Mesenchymal stem cell (in vitro differentiated cells and primary cell): ENCODE measurements at regions not wholly inside any gene's neighbourhood (a gene's known extent, or its start where the extent isn't known, plus 50 kb on each side); places are given as distances from the start of the nearest gene placed in this dataset.

ENCODE experiments used
- DNase-seq: peaks from one replicate; pipeline ENCODE4 v3.0.0-alpha.2; 2013
- H2AFZ ChIP-seq: one replicate; pipeline ENCODE4 v1.6.1; 2013; ENCODE audit warnings: low read depth, mild to moderate bottlenecking, control low read depth, inconsistent platforms, low read length, moderate library complexity
- H2AK5ac ChIP-seq: 2 replicates; pipeline ENCODE4 v1.6.1; 2013; ENCODE audit warnings: low read length, moderate library complexity, mild to moderate bottlenecking, inconsistent platforms; ENCODE audit not compliant: severe bottlenecking
- H2BK120ac ChIP-seq: one replicate; pipeline ENCODE4 v1.6.1; 2013; ENCODE audit warnings: low read depth, mild to moderate bottlenecking, inconsistent platforms, low read length, moderate library complexity
- H2BK12ac ChIP-seq, 2 experiments: one replicate each; pipeline ENCODE4 v1.6.1; 2013; ENCODE audit warnings: inconsistent platforms in 2 of 2, low read length in 2 of 2, mild to moderate bottlenecking in 2 of 2, moderate library complexity in 2 of 2, control low read depth in 1 of 2
- H2BK15ac ChIP-seq: one replicate; pipeline ENCODE4 v1.6.1; 2013; ENCODE audit warnings: mild to moderate bottlenecking, low read depth, inconsistent platforms; ENCODE audit not compliant: poor library complexity, severe bottlenecking
- H2BK5ac ChIP-seq: 2 replicates; pipeline ENCODE4 v1.6.1; 2013; ENCODE audit warnings: low read depth, mild to moderate bottlenecking, low read length, control low read depth, inconsistent platforms; ENCODE audit not compliant: poor library complexity, severe bottlenecking
- H3K14ac ChIP-seq, 2 experiments: one replicate each; pipeline ENCODE4 v1.6.1; 2013; ENCODE audit warnings: inconsistent platforms in 2 of 2, low read length in 2 of 2, control low read depth in 1 of 2, mild to moderate bottlenecking in 1 of 2, moderate library complexity in 1 of 2
- H3K18ac ChIP-seq, 2 experiments: one replicate each; pipeline ENCODE4 v1.6.1; 2013; ENCODE audit warnings: inconsistent platforms in 2 of 2, low read length in 2 of 2, control low read depth in 1 of 2, low read depth in 1 of 2, mild to moderate bottlenecking in 1 of 2
- H3K23ac ChIP-seq, 2 experiments: one replicate each; pipeline ENCODE4 v1.6.1; 2013; ENCODE audit warnings: inconsistent platforms in 2 of 2, low read length in 2 of 2, mild to moderate bottlenecking in 2 of 2, moderate library complexity in 2 of 2, control low read depth in 1 of 2
- H3K27ac ChIP-seq: 2 replicates; pipeline ENCODE4 v1.5.1; 2013; ENCODE audit warnings: mild to moderate bottlenecking, moderate library complexity, low read length, control low read depth, inconsistent platforms; ENCODE audit not compliant: poor library complexity, severe bottlenecking
- H3K27me3 ChIP-seq, 2 experiments: 2 replicates each; pipeline versions ENCODE4 v1.6.1 to v1.7.0; 2013; ENCODE audit warnings: low read length in 2 of 2, mild to moderate bottlenecking in 2 of 2, moderate library complexity in 2 of 2, control low read depth in 1 of 2, inconsistent platforms in 1 of 2; ENCODE audit not compliant: control insufficient read depth in 1 of 2, insufficient read depth in 1 of 2
- H3K36me3 ChIP-seq, 2 experiments: 2 replicates each; pipeline versions ENCODE4 v1.6.1 to v1.7.0; 2013; ENCODE audit warnings: low read length in 2 of 2, control low read depth in 1 of 2, inconsistent platforms in 1 of 2, low read depth in 1 of 2, mild to moderate bottlenecking in 1 of 2; ENCODE audit not compliant: insufficient read depth in 2 of 2, control insufficient read depth in 1 of 2
- H3K4ac ChIP-seq, 2 experiments: one replicate each; pipeline ENCODE4 v1.6.1; 2013; ENCODE audit warnings: inconsistent platforms in 2 of 2, low read length in 2 of 2, mild to moderate bottlenecking in 2 of 2, moderate library complexity in 2 of 2, control low read depth in 1 of 2, low read depth in 1 of 2
- H3K4me1 ChIP-seq: 2 replicates; pipeline ENCODE4 v1.6.1; 2013; ENCODE audit warnings: low read depth, low read length, control low read depth; ENCODE audit not compliant: control insufficient read depth, insufficient read depth
- H3K4me2 ChIP-seq: 2 replicates; pipeline ENCODE4 v1.6.1; 2013; ENCODE audit warnings: low read length, mild to moderate bottlenecking, inconsistent platforms; ENCODE audit not compliant: poor library complexity, severe bottlenecking
- H3K4me3 ChIP-seq, 2 experiments: 2 replicates each; pipeline versions ENCODE4 v1.5.1 to v1.7.0; 2013; ENCODE audit warnings: low read length in 2 of 2, mild to moderate bottlenecking in 2 of 2, control low read depth in 1 of 2, low read depth in 1 of 2; ENCODE audit not compliant: insufficient read depth in 1 of 2
- H3K79me1 ChIP-seq: replicated peaks from 2 replicates; pipeline ENCODE4 v1.6.1; 2013; ENCODE audit warnings: mild to moderate bottlenecking, control low read depth, low read length, inconsistent platforms; ENCODE audit not compliant: poor library complexity, severe bottlenecking
- H3K9ac ChIP-seq: 2 replicates; pipeline ENCODE4 v1.7.0; 2013; ENCODE audit warnings: mild to moderate bottlenecking, low read length, moderate library complexity
- H3K9me3 ChIP-seq: 2 replicates; pipeline ENCODE4 v1.7.0; 2013; ENCODE audit warnings: mild to moderate bottlenecking, low read length; ENCODE audit not compliant: control insufficient read depth
- H4K8ac ChIP-seq: one replicate; pipeline ENCODE4 v1.6.1; 2013; ENCODE audit warnings: inconsistent platforms, mild to moderate bottlenecking, low read length, moderate library complexity
- H4K91ac ChIP-seq: one replicate; pipeline ENCODE4 v1.6.1; 2013; ENCODE audit warnings: mild to moderate bottlenecking, low read length, inconsistent platforms
- WGBS: methylation state at CpG from one replicate; pipeline ENCODE4 v1.1.7; 2013; ENCODE audit warnings: mixed read lengths; 5-methylcytosine and 5-hydroxymethylcytosine counted together

DNA sequence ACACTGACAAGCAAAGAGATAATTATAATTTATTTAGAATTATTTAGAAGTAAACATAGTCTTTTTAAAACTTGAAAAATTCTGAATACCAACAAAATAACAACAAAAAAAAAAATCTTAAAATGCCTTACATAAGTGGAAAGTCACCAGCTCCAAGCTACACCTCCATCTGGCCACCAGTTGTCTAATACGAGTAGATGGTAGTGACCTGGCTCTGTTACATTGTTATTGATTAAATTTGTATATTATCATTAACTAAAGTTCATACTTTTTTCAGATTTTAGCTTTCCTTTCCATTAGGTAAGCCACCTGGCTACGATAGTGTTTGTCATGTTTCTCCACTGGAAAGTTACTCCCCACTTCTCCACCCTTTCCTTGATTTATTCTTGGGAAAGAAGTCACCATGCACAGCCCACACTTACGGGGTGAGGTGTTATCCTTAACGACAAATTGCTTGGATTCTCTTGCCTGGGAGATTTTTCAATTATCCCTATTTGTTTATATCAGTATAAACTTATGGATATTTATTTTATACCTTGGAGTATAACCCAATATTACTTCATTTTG is 464.5 kb upstream of the CHAC2 start:
- no peak overlapping the region for H3K9ac ChIP-seq
- H3K27me3 ChIP-seq: no peaks in the 10 kb centered on the region
- H3K4me1 ChIP-seq: no peaks in the 10 kb centered on the region
- no peak overlapping the region for H2BK12ac ChIP-seq
- no peaks in the 10 kb centered on the region for H3K9me3 ChIP-seq
- H3K79me1 ChIP-seq: no peaks in the 10 kb centered on the region
- no peak overlapping the region for H2AFZ ChIP-seq
- no peak overlapping the region for H3K18ac ChIP-seq
- H4K91ac ChIP-seq: no peak overlapping the region
- WGBS: 67% methylated on average over 1 of the region's 4 CpGs
- H2BK5ac ChIP-seq: no peak overlapping the region
- H2AK5ac ChIP-seq: no peak overlapping the region
- no peaks in the 10 kb centered on the region for H3K36me3 ChIP-seq
- H3K27ac ChIP-seq: no peak overlapping the region
- H2BK15ac ChIP-seq: no peak overlapping the region
- no peak overlapping the region for H3K14ac ChIP-seq
- no peak overlapping the region for H2BK120ac ChIP-seq
- no peak for DNase-seq
- no peak overlapping the region for H4K8ac ChIP-seq
- H3K4ac ChIP-seq: no peak overlapping the region
- no peak overlapping the region for H3K23ac ChIP-seq
- H3K4me3 ChIP-seq: no peak overlapping the region
- H3K4me2 ChIP-seq: no peak overlapping the region

DNA sequence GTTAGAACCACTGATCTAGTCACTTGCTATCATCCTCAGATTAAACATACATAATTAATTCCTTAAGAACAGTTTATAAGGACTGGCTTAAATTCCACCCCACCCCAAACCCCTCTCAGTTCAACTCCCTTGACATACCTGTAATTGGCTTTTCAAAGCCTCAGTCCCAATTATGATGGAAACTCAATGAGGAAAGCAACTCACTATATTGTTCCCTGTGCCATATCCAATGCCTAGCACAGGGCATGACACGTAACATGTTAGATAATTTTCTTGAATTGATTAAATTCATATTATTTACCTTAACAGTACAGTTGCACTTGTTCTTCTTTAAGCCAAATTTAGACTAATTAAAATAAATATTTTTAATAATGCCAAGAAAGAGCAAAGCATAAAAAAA is 465.1 kb upstream of the CHAC2 start:
- H3K36me3 ChIP-seq: no peaks in the 10 kb centered on the region
- no peaks in the 10 kb centered on the region for H3K9me3 ChIP-seq
- DNase-seq: no peak
- WGBS: no CpG with 5 or more reads among the region's 1 CpG
- H4K8ac ChIP-seq: no peak overlapping the region
- H3K14ac ChIP-seq: no peak overlapping the region
- no peak overlapping the region for H3K4me2 ChIP-seq
- no peak overlapping the region for H3K9ac ChIP-seq
- H3K4me3 ChIP-seq: no peak overlapping the region
- no peak overlapping the region for H2BK120ac ChIP-seq
- no peaks in the 10 kb centered on the region for H3K79me1 ChIP-seq
- H3K4me1 ChIP-seq: no peaks in the 10 kb centered on the region
- no peak overlapping the region for H2BK12ac ChIP-seq
- H2BK5ac ChIP-seq: no peak overlapping the region
- H2BK15ac ChIP-seq: no peak overlapping the region
- H4K91ac ChIP-seq: no peak overlapping the region
- no peak overlapping the region for H3K27ac ChIP-seq
- H3K23ac ChIP-seq: no peak overlapping the region
- H2AK5ac ChIP-seq: no peak overlapping the region
- H3K27me3 ChIP-seq: no peaks in the 10 kb centered on the region
- no peak overlapping the region for H3K18ac ChIP-seq
- H3K4ac ChIP-seq: no peak overlapping the region
- H2AFZ ChIP-seq: no peak overlapping the region

DNA sequence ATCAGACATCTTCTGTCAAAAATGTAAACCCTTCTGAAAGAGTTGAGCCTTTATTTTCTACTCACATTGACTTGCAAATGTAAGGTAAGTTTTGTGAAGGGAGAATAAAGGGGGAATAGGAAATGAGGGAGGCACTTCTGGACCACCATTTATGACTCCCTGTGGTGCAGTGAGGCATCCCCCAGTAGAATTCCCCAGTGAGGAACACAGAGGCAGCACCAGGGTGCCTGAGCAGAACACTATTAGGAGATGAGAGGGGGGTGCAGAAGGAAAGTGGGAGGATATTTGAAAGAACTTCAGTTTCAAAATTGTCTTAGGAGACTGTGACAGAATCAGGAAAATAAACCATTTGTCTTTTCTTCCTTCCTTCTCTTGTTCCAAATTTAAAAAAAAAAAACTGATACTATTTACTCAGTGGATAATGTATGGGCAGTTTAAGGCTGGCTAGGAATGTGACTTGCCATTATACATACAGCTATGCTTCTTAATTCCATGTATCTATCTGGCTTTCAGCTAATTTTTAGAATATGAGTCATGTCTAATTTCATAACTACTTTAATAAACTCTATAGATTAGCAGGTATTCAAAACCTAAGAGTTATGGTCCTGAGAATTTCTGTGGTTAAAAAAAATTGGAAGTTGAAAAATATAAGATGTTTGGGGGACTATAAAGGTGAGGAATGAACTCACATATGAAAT is 478.1 kb upstream of the CHAC2 start:
- H2AK5ac ChIP-seq: no peak overlapping the region
- no peak for DNase-seq
- no peak overlapping the region for H2AFZ ChIP-seq
- no peak overlapping the region for H2BK12ac ChIP-seq
- no peak overlapping the region for H3K4me2 ChIP-seq
- no peak overlapping the region for H3K14ac ChIP-seq
- no peaks in the 10 kb centered on the region for H3K9me3 ChIP-seq
- no peak overlapping the region for H2BK15ac ChIP-seq
- no peak overlapping the region for H2BK120ac ChIP-seq
- H3K4ac ChIP-seq: no peak overlapping the region
- H4K91ac ChIP-seq: no peak overlapping the region
- H4K8ac ChIP-seq: no peak overlapping the region
- H3K79me1 ChIP-seq: no peaks in the 10 kb centered on the region
- no peak overlapping the region for H3K18ac ChIP-seq
- no peaks in the 10 kb centered on the region for H3K36me3 ChIP-seq
- H3K27ac ChIP-seq: no peak overlapping the region
- no peak overlapping the region for H3K9ac ChIP-seq
- no peak overlapping the region for H2BK5ac ChIP-seq
- H3K27me3 ChIP-seq: no peaks in the 10 kb centered on the region
- no peak overlapping the region for H3K23ac ChIP-seq
- no peak overlapping the region for H3K4me3 ChIP-seq
- no peaks in the 10 kb centered on the region for H3K4me1 ChIP-seq

DNA sequence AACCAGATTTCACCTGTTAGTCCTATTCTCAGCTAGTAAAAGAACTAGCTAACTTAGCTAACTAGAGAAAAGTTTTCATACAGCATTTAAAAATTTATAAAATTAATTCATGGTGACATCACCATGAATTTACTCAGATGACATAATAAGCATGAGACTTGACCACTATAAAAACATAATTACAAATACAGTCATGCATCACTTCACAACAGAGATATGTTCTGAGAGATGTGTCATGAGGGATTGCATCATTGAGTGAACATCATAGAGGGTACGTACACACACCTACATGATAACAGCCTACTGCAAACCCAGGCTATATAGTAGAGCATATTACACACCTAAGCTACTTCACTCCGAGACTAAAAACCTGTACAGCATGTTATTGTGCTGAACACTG is 481.3 kb upstream of the CHAC2 start:
- H3K18ac ChIP-seq: no peak overlapping the region
- H2BK12ac ChIP-seq: no peak overlapping the region
- no peak for DNase-seq
- no peak overlapping the region for H4K8ac ChIP-seq
- no peaks in the 10 kb centered on the region for H3K79me1 ChIP-seq
- no peak overlapping the region for H2AK5ac ChIP-seq
- H3K27ac ChIP-seq: no peak overlapping the region
- no peak overlapping the region for H2BK5ac ChIP-seq
- H3K4me3 ChIP-seq: no peak overlapping the region
- no peak overlapping the region for H2BK15ac ChIP-seq
- H3K9me3 ChIP-seq: no peaks in the 10 kb centered on the region
- H2BK120ac ChIP-seq: no peak overlapping the region
- no peak overlapping the region for H3K14ac ChIP-seq
- H3K36me3 ChIP-seq: no peaks in the 10 kb centered on the region
- H3K9ac ChIP-seq: no peak overlapping the region
- H3K27me3 ChIP-seq: no peaks in the 10 kb centered on the region
- no peak overlapping the region for H3K23ac ChIP-seq
- WGBS: 93% methylated on average over 2 of the region's 2 CpGs
- H4K91ac ChIP-seq: no peak overlapping the region
- no peak overlapping the region for H2AFZ ChIP-seq
- no peaks in the 10 kb centered on the region for H3K4me1 ChIP-seq
- H3K4me2 ChIP-seq: no peak overlapping the region
- H3K4ac ChIP-seq: no peak overlapping the region
